ENCODE measurements at regions not wholly inside any gene's neighbourhood (a gene's known extent, or its start where the extent isn't known, plus 50 kb on each side); places are given as distances from the start of the nearest gene placed in this dataset.

GRCh38 chr13:109431217-109431616 lies 355.2 kb downstream of the IRS2 start:
- 45 to 72% methylated on average over 2 of the region's 2 CpGs for WGBS, 2 donors

GRCh38 chr13:109428146-109428545 lies 358.2 kb downstream of the IRS2 start:
- intact Hi-C loops (cut with DNase I): no loop called here
- TF ChIP-seq CTCF (IDR thresholded peaks at IDR 0.05) (no peak), POLR2A (IDR thresholded peaks at IDR 0.05) (no peak)
- no peaks in the 10 kb centered on the region for H3K36me3 ChIP-seq
- H3K4me1 ChIP-seq: no peaks in the 10 kb centered on the region
- no peak overlapping the region for H3K4me3 ChIP-seq (replicated peaks in 1 of 3)
- H3K27me3 ChIP-seq: no peaks in the 10 kb centered on the region
- WGBS, 2 donors: 97% methylated on average over 3 of the region's 3 CpGs
- no peak overlapping the region for H3K27ac ChIP-seq
- DNase-seq: no peak
- no peaks in the 10 kb centered on the region for H3K9me3 ChIP-seq

More at GRCh38 chr13:109431217-109431616, 355.2 kb downstream of the IRS2 start:
- H3K9me3 ChIP-seq: no peaks in the 10 kb centered on the region
- DNase-seq: no peak
- intact Hi-C loops (cut with DNase I): no loop called here
- no peak overlapping the region for H3K4me3 ChIP-seq (replicated peaks in 1 of 3)
- no peaks in the 10 kb centered on the region for H3K4me1 ChIP-seq
- H3K36me3 ChIP-seq: no peaks in the 10 kb centered on the region
- H3K27ac ChIP-seq: no peak overlapping the region
- TF ChIP-seq POLR2A (IDR thresholded peaks at IDR 0.05): no peak
- no peak for TF ChIP-seq CTCF (IDR thresholded peaks at IDR 0.05)
- H3K27me3 ChIP-seq: no peaks in the 10 kb centered on the region

GRCh38 chr13:109427695-109428094 lies 358.7 kb downstream of the IRS2 start:
- intact Hi-C loops (cut with DNase I): no loop called here
- no peaks in the 10 kb centered on the region for H3K27me3 ChIP-seq
- no peak overlapping the region for H3K4me3 ChIP-seq (replicated peaks in 1 of 3)
- no peak for TF ChIP-seq POLR2A (IDR thresholded peaks at IDR 0.05)
- no peak for TF ChIP-seq CTCF (IDR thresholded peaks at IDR 0.05)
- no peak overlapping the region for H3K27ac ChIP-seq
- H3K9me3 ChIP-seq: no peaks in the 10 kb centered on the region
- H3K36me3 ChIP-seq: no peaks in the 10 kb centered on the region
- WGBS, 2 donors: 87 to 88% methylated on average over 3 of the region's 3 CpGs
- no peaks in the 10 kb centered on the region for H3K4me1 ChIP-seq
- DNase-seq: no peak

- Histone ChIP-seq H3K27me3 (no peaks in the 10 kb centered on the region), H3K36me3 (no peaks in the 10 kb centered on the region), H3K4me1 (no peaks in the 10 kb centered on the region), H3K9me3 (no peaks in the 10 kb centered on the region), H3K27ac (no peak overlapping the region), H3K4me3 (replicated peaks in 1 of 3) (no peak overlapping the region)
- no peak for DNase-seq
- no peak for TF ChIP-seq POLR2A (IDR thresholded peaks at IDR 0.05)
- WGBS, 2 donors: 81 to 88% methylated on average over 2 of the region's 2 CpGs
- intact Hi-C loops (cut with DNase I): no loop called here
Observed at GRCh38 chr13:109427148-109427547, 359.2 kb downstream of the IRS2 start.

- no peak overlapping the region for H3K4me3 ChIP-seq (replicated peaks in 1 of 3)
- intact Hi-C loops (cut with DNase I): no loop called here
- H3K9me3 ChIP-seq: no peaks in the 10 kb centered on the region
- no peak overlapping the region for H3K27ac ChIP-seq
- no peak for TF ChIP-seq CTCF (IDR thresholded peaks at IDR 0.05)
- TF ChIP-seq POLR2A (IDR thresholded peaks at IDR 0.05): no peak
- H3K4me1 ChIP-seq: no peaks in the 10 kb centered on the region
- no peaks in the 10 kb centered on the region for H3K27me3 ChIP-seq
- 91 to 95% methylated on average over 1 of the region's 1 CpG for WGBS, 2 donors
- DNase-seq: no peak
- H3K36me3 ChIP-seq: no peaks in the 10 kb centered on the region
Observed at GRCh38 chr13:109426690-109426990, 359.7 kb downstream of the IRS2 start.
